Right ventricle myocardium superior (tissue), 1 donor: ENCODE measurements at regions not wholly inside any gene's neighbourhood (a gene's known extent, or its start where the extent isn't known, plus 50 kb on each side); places are given as distances from the start of the nearest gene placed in this dataset.
"Not testable (repeated sequence)": the region's sequence is repeated elsewhere in the genome, so short reads cannot be mapped to it uniquely, and the experiment has no call there.

ENCODE experiments used
- ATAC-seq: fragments of 200-7000 bp; cut with Tn5 transposase; one replicate; pipeline ENCODE4 v1.9.1; 2020; ENCODE audit warnings: mild to moderate bottlenecking; ENCODE audit not compliant: poor library complexity
- DNase-seq: peaks from one replicate; pipeline ENCODE4 v3.0.0-alpha.2; 2020
- intact Hi-C: fragments of 100-400 bp; cut with DNase I; formaldehyde crosslinking; loops from one replicate; pipeline ENCODE4 v1.11.2; 2022
- donor health status: DM: no; HTN: yes; CAD: no; lungs with severe emphysema.

DNA sequence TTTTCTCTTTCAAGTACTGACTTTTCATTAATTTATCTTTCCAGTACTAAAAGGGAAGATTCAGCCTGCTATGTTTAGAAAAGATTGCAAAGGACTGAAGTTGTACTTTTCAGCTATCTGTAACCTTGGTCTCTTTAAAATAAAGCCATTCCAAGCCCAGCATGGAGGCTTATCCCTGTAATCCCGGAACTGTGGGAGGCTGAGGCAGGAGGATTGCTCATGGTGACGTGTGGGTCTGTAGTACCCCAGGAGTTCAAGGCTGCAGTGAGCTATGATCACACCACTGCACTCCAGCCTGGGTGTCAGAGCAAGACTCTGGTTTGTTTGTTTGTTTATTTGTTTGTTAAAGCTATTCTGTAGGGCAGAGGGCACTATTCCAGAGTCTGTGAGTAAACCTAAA, 50.6 kb upstream of the TMEM170B start:
- DNase-seq (no peak), ATAC-seq (no peak)
- intact Hi-C loops: no loop called here

GRCh38 chr6:11486486-11486885, 51.1 kb upstream of the TMEM170B start:
- peak; percentile 39 for ATAC-seq
- no peak for DNase-seq
- intact Hi-C loops: no loop called here

DNA sequence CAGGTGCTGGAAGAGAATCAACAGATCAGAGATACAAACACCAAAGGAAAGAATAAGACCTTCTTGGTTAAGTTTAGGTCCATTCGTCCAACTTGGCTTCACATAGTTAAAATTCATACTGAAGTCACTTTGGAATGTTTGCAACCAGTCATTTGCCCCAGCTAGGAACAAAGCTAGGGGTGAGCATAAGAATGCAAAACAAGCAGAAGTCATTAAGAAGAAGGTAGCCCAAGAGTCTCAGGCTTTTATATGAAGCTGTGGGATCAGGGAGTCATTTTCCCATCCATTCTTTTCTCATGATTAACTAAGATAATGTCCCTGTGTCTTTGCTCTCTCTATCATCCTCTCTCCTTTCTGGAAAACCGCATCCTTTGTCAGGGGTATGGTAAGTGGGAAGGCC, 51.5 kb upstream of the TMEM170B start:
- no peak for ATAC-seq
- intact Hi-C loops: no loop called here
- no peak for DNase-seq

- intact Hi-C loops: no loop called here
- ATAC-seq (no peak), DNase-seq (no peak)
Observed at GRCh38 chr6:11485271-11485670, 52.3 kb upstream of the TMEM170B start.

- no peak for DNase-seq
- intact Hi-C loops: no loop called here
- ATAC-seq: no peak
Observed at GRCh38 chr6:11484441-11484840, 53.1 kb upstream of the TMEM170B start.

DNA sequence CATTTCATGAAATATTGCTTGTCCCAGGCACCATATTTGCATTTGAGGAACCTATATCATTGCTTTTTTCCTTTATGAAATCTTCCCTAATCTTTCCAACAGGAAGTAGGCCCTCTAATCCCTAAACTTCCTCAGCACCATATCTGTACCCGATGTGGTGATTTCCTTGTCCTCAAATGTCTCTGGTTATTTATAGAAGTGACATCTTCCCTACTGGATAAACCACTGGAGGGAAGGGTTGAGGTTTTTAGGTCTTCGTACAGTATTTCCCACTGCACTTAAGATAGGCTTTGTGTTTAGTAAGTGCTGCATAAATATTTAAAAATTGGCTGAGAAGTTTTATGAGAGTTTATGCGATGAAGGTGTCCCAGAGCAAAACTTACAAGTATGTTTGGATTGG, 54.9 kb upstream of the TMEM170B start:
- ATAC-seq (no peak), DNase-seq (no peak)
- intact Hi-C loops: no loop called here

- DNase-seq (no peak), ATAC-seq (no peak)
- intact Hi-C loops: no loop called here
Observed at GRCh38 chr6:11480541-11480940, 57.0 kb upstream of the TMEM170B start.

- ATAC-seq (no peak), DNase-seq (no peak)
- intact Hi-C loops: no loop called here
Observed at GRCh38 chr6:11479296-11479695, 58.3 kb upstream of the TMEM170B start.

DNA sequence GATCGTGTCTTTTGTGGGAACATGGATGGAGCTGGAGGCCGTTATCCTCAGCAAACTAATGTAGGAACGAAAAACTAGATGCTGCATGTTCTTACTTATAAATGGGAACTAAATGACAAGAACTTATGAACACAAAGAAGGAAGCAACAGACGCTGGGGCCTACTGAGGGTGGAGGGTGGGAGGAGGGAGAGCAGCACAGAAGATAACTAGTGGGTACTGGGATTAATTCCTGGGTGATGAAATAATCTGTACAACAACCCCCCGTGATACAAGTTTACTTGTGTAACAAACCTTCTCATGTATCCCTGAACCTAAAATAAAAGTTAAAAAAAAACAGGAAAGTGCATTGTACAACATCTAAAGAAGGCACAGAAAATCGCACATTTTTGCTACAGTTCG, 59.0 kb upstream of the TMEM170B start:
- intact Hi-C loops: no loop called here
- ATAC-seq (no peak), DNase-seq (no peak)

DNA sequence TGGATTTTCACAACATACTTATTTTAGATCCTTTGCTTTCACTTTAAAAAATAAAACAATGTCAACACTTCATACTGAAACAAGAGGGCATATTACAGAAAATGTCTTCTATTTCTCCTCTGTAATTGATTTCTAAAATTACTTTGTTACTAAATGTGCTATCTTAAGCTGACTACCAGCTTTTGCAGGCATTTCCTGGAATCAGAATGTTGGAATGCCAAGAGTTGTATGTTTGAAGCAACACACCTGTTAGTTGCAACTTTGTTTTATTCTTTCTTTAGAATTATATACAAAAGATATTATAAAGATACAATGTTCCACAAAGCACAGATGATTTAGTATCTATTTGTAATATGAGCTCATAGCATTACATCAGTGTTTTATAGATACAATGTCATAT, 62.5 kb upstream of the TMEM170B start:
- intact Hi-C loops: no loop called here
- ATAC-seq: no peak
- DNase-seq: no peak

DNA sequence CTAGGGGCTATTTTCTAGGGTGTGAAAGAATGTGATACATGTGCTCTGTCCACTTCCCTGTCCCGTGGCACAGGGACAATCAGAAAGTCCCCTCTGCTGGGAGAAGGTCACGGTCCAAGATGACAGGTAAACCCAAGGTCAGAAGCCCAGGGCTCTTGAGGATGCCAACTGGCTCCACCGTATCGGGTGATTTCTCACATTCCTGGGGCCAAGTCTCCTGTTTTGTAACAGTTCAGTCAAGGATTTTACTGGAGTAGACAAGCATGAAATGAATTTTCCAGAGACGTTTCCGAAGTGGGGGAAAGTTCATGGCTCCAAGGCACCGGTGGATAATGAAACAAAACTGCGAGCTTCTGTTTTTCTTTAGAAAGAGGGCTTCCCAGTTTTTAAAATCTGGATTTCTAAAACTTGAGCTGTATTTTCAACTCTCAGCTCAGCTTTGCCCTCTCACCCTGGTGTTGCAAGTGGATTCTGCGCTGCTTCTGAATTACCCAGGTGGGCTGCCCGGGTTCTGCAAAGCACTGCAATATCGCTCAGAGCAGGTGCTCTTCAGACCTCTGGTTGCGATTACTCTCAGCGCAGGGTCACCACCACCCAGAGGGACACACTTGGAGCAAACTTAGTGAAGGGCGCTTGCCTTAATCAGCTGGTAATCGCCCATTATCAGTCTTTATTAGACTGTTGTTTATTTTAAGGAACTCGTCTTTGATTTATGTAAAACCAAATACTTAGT, 64.4 kb upstream of the TMEM170B start:
- ATAC-seq (no peak), DNase-seq (no peak)
- intact Hi-C loops: no loop called here

DNA sequence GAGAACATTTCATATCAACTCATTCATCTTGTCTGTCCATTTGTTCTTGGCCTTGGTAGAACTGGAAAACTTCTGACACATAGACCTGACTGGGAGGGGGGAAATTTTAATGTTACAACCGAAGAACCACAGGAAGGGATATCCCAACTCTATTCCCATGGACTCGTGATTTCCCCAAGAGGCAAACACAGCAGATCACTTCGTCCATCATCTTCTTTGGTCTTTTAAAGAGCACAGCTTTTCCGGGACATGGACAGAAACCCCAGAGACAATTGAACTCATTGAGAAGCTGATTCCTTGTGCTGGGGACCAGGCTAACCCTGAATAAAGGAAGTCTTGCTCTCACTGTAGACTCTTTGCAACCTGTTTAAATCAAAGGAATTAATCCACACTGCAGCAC, 66.3 kb upstream of the TMEM170B start:
- DNase-seq (no peak), ATAC-seq (no peak)
- intact Hi-C loops: no loop called here

DNA sequence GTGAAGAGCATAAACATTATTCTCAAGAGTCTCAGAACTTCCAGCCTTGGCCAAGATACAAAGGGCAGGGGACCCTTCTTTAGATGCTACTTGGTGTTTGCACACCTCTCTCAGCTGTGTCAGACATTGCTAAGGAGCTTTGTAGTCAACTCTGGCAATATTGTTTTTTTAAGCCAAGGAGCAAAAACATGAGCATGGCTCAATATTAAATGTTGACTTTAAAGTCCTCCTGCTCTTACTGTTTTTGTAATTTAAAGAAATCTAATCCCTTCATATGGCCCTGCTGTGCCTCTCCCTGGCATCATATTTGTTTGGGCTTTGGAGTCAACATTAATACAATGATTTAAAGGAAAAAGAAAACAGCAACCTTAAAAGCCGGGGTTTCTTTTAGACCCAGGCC, 67.9 kb upstream of the TMEM170B start:
- intact Hi-C loops: no loop called here
- no peak for ATAC-seq
- DNase-seq: no peak

DNA sequence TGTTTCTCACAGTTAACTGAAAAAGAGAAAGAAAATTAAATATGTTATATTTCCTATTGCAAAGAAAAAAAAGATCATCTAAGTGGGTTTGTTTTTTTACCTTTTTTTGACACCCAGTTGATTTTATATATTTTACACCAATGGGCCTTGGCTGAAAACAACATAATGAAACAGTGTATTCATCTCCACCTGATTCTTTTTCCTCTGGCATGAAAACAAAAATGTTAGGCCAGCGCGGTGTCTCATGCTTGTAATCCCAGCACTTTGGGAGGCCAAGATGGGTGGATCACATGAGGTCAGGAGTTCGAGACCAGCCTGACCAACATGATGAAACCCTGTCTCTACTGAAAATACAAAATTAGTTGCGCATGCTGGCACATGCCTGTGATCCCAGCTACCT, 69.3 kb upstream of the TMEM170B start:
- intact Hi-C loops, DNase-seq, ATAC-seq: not testable (repeated sequence)

DNA sequence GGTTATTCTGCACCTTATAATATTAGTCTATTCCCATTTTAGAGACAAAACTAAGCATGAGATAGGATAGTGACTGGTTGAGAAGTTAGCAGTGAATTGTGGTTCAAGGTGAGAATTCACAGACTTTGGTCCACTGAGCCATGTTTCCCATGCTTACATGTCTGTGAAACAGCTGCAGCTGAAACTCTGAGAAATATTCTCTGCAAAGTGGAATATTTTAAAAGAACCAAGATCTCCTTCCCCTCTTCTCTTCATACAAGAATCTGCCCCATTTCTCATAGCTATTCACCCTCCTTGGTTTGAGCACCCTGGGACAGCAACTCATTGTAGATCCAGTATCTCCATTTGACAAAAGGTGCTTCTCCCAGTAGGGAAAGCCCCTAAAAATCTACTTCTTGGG, 70.2 kb upstream of the TMEM170B start:
- intact Hi-C loops: no loop called here
- DNase-seq (no peak), ATAC-seq (no peak)

DNA sequence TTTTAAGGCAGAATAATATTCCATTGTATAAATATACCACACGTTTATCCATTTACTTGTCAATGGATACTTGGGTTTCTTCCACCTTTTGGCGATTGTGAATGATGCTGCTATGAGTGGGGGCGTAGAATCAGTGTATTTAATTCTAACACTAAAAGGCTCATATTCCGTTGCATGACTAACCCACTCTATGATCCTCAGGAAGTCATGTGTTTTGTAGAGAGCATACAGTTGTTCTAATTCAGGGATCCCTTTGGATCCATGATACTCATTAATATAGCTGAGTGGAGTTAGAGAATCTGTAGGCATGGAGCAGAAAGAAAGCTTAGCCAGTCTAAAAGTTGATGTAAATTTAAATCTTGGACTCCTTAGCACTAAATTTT, 74.2 kb upstream of the TMEM170B start:
- DNase-seq (no peak), ATAC-seq (no peak)
- intact Hi-C loops: no loop called here

DNA sequence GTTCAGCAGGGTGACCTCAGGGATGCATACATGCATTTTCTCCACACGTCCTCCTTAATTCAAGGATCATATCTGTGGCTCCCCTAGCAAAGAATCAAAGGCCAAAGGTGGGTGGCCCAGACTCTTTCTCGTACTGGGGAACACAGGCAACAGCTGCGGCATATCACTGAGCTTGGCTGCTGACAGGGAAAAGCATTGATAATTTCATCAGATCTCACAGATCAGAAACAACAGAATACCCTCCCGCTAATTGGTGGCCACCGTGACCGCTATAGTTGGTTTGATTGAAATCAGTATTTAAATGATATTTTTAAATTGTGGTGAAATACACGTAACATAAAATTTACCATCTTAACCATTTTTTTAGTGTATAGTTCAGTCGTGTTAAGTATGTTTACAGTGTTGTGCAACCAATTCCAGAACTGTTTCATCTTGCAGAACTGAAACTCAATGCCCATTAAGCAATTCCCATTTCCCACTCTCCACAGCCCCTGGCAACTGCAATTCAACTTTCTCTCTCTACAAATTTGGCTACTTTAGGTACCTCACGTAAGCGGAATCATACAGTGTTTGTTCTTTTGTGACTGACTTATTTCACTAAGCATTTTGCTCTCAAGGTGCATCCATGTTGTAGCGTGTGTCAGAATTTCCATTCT, 74.7 kb upstream of the TMEM170B start:
- DNase-seq (no peak), ATAC-seq (no peak)
- intact Hi-C loops: no loop called here

DNA sequence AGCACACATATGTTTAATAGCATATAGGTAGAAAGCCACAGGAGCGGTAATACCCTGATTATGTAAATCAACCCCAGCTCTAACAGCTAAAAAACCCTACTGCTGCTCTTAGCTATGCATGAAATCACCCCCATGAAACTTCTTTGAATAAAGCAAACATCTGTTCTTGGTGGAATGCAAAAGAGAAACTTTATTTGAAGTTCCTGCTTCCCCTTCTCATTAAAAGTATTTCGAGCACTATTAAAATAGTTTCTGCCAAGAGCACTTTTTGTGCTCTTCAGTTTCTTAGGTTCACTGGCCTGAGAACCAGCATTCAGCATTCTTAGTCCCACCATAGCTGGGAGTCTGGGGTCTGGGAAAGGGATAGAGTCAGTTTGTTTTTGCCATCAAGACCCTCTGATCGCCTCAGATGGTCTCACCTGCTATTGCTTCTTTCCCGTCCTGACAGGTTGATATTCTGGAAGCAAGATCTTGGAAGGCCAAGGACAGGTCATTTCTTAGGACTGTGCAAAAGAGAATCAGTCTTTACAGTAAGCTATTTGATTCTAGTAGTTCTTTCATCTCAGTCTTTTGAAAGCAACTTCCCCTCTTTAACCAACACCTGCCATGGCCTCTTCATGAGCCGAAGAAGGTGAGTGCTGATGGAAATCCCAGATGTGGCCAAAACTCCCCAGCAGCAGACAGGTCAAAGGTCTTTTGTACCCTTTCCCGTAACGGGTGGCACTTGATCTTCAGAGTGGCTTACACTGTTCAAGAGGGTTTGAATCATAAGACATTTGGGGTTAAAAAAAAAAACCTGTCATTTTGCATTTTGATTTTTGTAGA, 76.5 kb upstream of the TMEM170B start:
- DNase-seq: no peak
- intact Hi-C loops: no loop called here
- ATAC-seq: no peak

DNA sequence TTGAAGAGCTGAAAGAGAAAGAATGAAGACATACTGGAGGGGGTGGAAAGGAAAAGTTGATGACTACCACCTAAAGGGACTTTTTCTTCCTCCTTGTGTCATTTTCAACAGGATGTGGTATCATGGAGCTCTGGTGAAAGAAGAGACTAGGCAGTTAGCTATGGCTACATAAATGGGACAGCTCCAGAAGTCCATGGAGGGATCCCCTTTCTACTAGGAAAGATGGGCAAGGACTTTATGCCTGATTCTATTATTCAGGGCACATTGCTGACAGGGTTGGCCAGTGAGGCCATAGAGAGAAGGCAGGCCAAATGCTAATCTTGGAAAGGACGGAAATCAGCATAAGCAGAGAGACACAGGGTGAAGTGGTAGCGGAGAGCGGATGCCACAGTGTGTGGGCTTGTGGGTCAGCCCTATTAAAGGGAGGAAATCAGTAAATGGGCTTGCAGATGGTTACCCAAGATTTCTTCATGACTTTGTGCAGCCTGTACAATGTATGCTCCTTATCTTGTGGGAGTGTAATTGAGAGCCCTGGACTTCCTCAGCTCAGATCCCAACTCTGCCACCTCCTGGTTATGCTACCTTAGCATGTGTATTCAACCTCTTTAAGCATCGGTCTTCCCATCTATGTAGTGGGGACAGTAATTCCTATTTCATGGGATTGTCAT, 77.4 kb upstream of the TMEM170B start:
- intact Hi-C loops: no loop called here
- ATAC-seq (no peak), DNase-seq (no peak)
